K562 (cell line): ENCODE measurements at regions not wholly inside any gene's neighbourhood (a gene's known extent, or its start where the extent isn't known, plus 50 kb on each side); places are given as distances from the start of the nearest gene placed in this dataset.

Source experiments
- BCLAF1 ChIP-seq, 2 experiments: fragments of 450-650 bp in 1 of 2; IDR thresholded peaks; 2 replicates each; pipeline ENCODE4 v1.6.1; 2011 to 2017; ENCODE audit warnings: low read depth in 2 of 2, antibody characterized with exemption in 1 of 2, borderline replicate concordance in 1 of 2, low read length in 1 of 2, mild to moderate bottlenecking in 1 of 2, mixed read lengths in 1 of 2; ENCODE audit not compliant: control insufficient read depth in 1 of 2
- E2F8 ChIP-seq: fragments of 450-650 bp; IDR thresholded peaks from 2 replicates; pipeline ENCODE4 v1.7.1; 2018; ENCODE audit warnings: mild to moderate bottlenecking, low read depth; ENCODE audit not compliant: partially characterized antibody
- ZC3H4 ChIP-seq: sonication (generic); formaldehyde crosslinking; IDR thresholded peaks from 2 replicates; pipeline ENCODE4 v1.9.0; 2021; ENCODE audit warnings: missing genetic modification reagents, borderline replicate concordance

GRCh38 chr2:217299590-217299989 lies 439.7 kb upstream of the TNP1 start:
- TF ChIP-seq E2F8 (no peak), BCLAF1 (IDR thresholded peaks at IDR 0.05; ENCODE audit: borderline replicate concordance in 1 of 2, control insufficient read depth in 1 of 2, low read depth in 2 of 2, low read length in 1 of 2) (no peak), ZC3H4 (CRISPR knock-in tag) (no peak)
